SU-DHL-6 (cell line): ENCODE measurements at regions not wholly inside any gene's neighbourhood (a gene's known extent, or its start where the extent isn't known, plus 50 kb on each side); places are given as distances from the start of the nearest gene placed in this dataset.

ENCODE experiments used
- H2AFZ ChIP-seq: fragments of 200-600 bp; sonication (generic); 2 replicates; pipeline ENCODE4 v1.6.1; 2014; ENCODE audit warnings: low read depth, mild to moderate bottlenecking, moderate library complexity, mixed read lengths, antibody characterized with exemption, low read length; ENCODE audit not compliant: severe bottlenecking
- H3F3A ChIP-seq: fragments of 200-600 bp; shearing (Covaris generic); 2 replicates; pipeline ENCODE4 v1.6.0; 2016; ENCODE audit warnings: antibody characterized with exemption, mild to moderate bottlenecking; ENCODE audit not compliant: insufficient read depth
- H3K27ac ChIP-seq: fragments of 200-600 bp; sonication (generic); 2 replicates; pipeline ENCODE4 v1.5.1; 2016; ENCODE audit warnings: low read depth, mild to moderate bottlenecking, low read length, moderate library complexity, mixed read lengths
- H3K27me3 ChIP-seq: fragments of 200-600 bp; sonication (generic), shearing (Covaris generic); 2 replicates; pipeline ENCODE4 v1.6.0; 2014; ENCODE audit warnings: mild to moderate bottlenecking, low read length
- H3K36me3 ChIP-seq: fragments of 200-600 bp; sonication (generic); 2 replicates; pipeline ENCODE4 v1.6.1; 2014; ENCODE audit warnings: mild to moderate bottlenecking, low read length, mixed read lengths
- H3K4me2 ChIP-seq: fragments of 300-600, 200-600 bp; shearing (Covaris generic), sonication (generic); 2 replicates; pipeline ENCODE4 v1.6.0; 2014; ENCODE audit warnings: low read length, low read depth, mild to moderate bottlenecking; ENCODE audit not compliant: poor library complexity, severe bottlenecking
- H3K4me3 ChIP-seq: fragments of 200-600 bp; sonication (generic); 2 replicates; pipeline ENCODE4 v1.5.1; 2014; ENCODE audit warnings: antibody characterized with exemption, low read length, mild to moderate bottlenecking, mixed read lengths; ENCODE audit not compliant: insufficient read depth, poor library complexity, severe bottlenecking
- H3K79me2 ChIP-seq: fragments of 200-600 bp; sonication (generic); 2 replicates; pipeline ENCODE4 v1.6.1; 2014; ENCODE audit warnings: mild to moderate bottlenecking, low read length, moderate library complexity; ENCODE audit not compliant: insufficient read depth
- H3K9ac ChIP-seq: fragments of 200-600 bp; sonication (generic); 2 replicates; pipeline ENCODE4 v1.7.0; 2014; ENCODE audit warnings: mild to moderate bottlenecking, low read length
- H3K9me2 ChIP-seq: fragments of 200-600 bp; sonication (generic); replicated peaks from 2 replicates; pipeline ENCODE4 v1.6.1; 2014; ENCODE audit warnings: low read length; ENCODE audit not compliant: insufficient read depth
- H3K9me3 ChIP-seq: fragments of 200-600 bp; sonication (generic); 2 replicates; pipeline ENCODE4 v1.6.1; 2014; ENCODE audit warnings: low read length, mixed read lengths; ENCODE audit not compliant: insufficient read depth
- H4K20me1 ChIP-seq: fragments of 200-600 bp; sonication (generic); 2 replicates; pipeline ENCODE4 v1.6.1; 2014; ENCODE audit warnings: low read depth, mild to moderate bottlenecking, antibody characterized with exemption, low read length, moderate library complexity, mixed read lengths
- EZH2phosphoT487 ChIP-seq: fragments of 200-600 bp; sonication (generic), shearing (Covaris generic); conservative IDR thresholded peaks from 2 replicates; pipeline ENCODE4 v1.6.1; 2018; ENCODE audit warnings: mild to moderate bottlenecking, antibody characterized with exemption, low read length, moderate library complexity, mixed read lengths
- TF ChIP-seq, protein P1 (sequence below): fragments of 200-600 bp; sonication (generic); IDR thresholded peaks from one replicate; pipeline ENCODE4 v1.5.1; 2017; ENCODE audit warnings: antibody characterized with exemption, mild to moderate bottlenecking, low read length, moderate library complexity; ENCODE audit not compliant: insufficient read depth, poor library complexity, severe bottlenecking

DNA sequence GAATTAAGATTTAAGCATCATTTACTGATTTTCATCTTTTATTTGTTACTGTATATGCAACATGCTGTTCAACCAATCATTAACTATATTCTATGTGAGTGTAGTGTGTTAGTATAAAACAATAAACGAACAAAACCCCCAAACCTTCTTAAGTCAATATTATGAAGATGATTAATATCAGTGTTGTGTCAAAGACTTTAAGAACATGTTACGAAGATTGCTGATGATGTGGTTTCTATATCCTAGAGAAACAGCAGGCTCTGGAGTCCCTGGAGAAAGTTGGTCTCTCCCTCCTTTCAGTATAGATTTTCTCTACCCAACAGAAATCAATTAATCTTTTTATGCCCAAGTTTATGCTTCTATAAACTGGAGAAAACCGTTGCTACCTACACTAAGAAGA is 393.8 kb upstream of the HSF2 start:
- Histone ChIP-seq H3K79me2 (no peaks in the 10 kb centered on the region), H3K27me3 (no peaks in the 10 kb centered on the region), H3K4me3 (no peak overlapping the region)

DNA sequence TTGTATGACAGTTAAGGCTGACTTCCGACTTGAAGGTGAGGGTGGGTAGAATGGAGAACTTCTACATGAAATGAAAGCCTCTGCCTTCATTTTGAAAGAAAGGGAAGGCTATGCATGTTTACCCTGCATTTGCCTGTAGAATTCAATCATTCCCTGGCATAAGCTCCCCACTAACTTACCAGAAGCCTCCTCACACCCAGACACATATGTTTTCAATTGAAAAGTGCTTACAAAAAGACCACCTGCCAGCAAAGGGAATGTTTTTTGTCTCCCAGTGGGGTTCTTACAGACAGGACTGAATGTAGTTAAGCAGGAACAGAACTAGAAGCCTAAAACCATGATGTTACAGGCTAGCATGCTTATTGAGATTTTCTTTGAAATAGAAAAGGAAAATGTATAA is 392.1 kb upstream of the HSF2 start:
- Histone ChIP-seq H3K4me3 (no peak overlapping the region), H3K4me2 (no peak overlapping the region), H3K9ac (no peak overlapping the region)

More for the DNA sequence above, 393.8 kb upstream of the HSF2 start:
- TF ChIP-seq EZH2phosphoT487, result no peak
- TF ChIP-seq, protein P1, sequence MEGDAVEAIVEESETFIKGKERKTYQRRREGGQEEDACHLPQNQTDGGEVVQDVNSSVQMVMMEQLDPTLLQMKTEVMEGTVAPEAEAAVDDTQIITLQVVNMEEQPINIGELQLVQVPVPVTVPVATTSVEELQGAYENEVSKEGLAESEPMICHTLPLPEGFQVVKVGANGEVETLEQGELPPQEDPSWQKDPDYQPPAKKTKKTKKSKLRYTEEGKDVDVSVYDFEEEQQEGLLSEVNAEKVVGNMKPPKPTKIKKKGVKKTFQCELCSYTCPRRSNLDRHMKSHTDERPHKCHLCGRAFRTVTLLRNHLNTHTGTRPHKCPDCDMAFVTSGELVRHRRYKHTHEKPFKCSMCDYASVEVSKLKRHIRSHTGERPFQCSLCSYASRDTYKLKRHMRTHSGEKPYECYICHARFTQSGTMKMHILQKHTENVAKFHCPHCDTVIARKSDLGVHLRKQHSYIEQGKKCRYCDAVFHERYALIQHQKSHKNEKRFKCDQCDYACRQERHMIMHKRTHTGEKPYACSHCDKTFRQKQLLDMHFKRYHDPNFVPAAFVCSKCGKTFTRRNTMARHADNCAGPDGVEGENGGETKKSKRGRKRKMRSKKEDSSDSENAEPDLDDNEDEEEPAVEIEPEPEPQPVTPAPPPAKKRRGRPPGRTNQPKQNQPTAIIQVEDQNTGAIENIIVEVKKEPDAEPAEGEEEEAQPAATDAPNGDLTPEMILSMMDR, result no peak
- Histone ChIP-seq H2AFZ (no peak overlapping the region), H3F3A (no peaks in the 10 kb centered on the region), H4K20me1 (no peaks in the 10 kb centered on the region), H3K9me2 (no peaks in the 10 kb centered on the region), H3K36me3 (no peaks in the 10 kb centered on the region), H3K9me3 (no peaks in the 10 kb centered on the region), H3K4me2 (no peak overlapping the region), H3K9ac (no peak overlapping the region), H3K27ac (no peak overlapping the region)

DNA sequence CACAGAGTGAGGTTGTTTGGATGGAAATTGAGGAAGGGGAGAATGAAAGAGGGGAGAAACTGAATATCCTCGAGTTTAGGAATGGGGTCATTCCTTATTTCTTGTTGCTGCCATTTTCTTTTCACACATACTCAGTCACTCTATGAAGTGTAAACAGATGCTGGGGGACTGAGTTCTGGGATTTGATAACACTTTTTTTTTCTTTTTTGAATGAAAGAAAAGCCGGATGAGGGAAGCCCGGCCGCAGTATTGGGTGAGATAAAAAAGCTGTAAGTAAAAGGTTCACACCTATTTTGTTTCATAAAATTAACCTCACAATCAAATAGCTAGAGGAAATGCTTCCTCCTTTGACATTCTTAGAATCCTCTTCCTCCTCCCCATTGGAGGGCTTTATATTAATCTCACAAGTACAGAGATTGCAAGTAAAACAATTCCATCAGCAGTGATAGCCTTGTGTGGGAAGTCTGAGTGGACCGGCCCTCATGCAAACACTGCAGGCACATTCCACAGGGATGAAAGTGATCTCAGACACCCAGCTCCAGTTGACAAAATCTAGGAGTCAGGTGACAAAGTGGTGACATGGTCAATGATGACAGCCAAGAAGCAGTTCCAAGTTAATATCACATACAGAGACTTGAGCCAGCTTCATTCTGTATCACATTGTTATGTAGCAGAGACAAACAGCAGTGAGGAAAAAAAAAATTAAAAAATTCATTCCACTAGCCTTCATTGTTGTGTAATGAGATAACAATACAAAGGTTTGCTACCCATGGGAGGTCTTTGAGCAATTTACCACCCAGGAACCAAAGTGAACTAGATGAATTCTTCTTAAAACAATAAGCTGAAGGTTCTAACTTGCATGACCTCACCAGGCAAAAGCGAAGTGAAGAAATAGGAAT is 391.1 kb upstream of the HSF2 start:
- no peaks in the 10 kb centered on the region for H3K9me3 ChIP-seq
- H3K79me2 ChIP-seq, result no peaks in the 10 kb centered on the region
- no peaks in the 10 kb centered on the region for H3K36me3 ChIP-seq
- H3K9me2 ChIP-seq, result no peaks in the 10 kb centered on the region
- H3K27ac ChIP-seq, result no peak overlapping the region
- H4K20me1 ChIP-seq, result no peaks in the 10 kb centered on the region
- no peak overlapping the region for H3K4me3 ChIP-seq
- H3F3A ChIP-seq, result no peaks in the 10 kb centered on the region
- no peak overlapping the region for H3K9ac ChIP-seq
- H2AFZ ChIP-seq, result no peak overlapping the region
- no peaks in the 10 kb centered on the region for H3K27me3 ChIP-seq
- H3K4me2 ChIP-seq, result no peak overlapping the region
- TF ChIP-seq, protein P1, result no peak
- no peak for TF ChIP-seq EZH2phosphoT487

More for the DNA sequence above, 392.1 kb upstream of the HSF2 start:
- Histone ChIP-seq H2AFZ (no peak overlapping the region), H3K9me2 (no peaks in the 10 kb centered on the region), H3K36me3 (no peaks in the 10 kb centered on the region), H3F3A (no peaks in the 10 kb centered on the region), H3K27ac (no peak overlapping the region), H3K27me3 (no peaks in the 10 kb centered on the region), H4K20me1 (no peaks in the 10 kb centered on the region), H3K9me3 (no peaks in the 10 kb centered on the region), H3K79me2 (no peaks in the 10 kb centered on the region)
- no peak for TF ChIP-seq EZH2phosphoT487
- TF ChIP-seq, protein P1, result no peak
